ENCODE measurements at regions not wholly inside any gene's neighbourhood (a gene's known extent, or its start where the extent isn't known, plus 50 kb on each side); places are given as distances from the start of the nearest gene placed in this dataset.

GRCh38 chrY:12427361-12427760 is 273.7 kb upstream of the USP9Y start:
- no peak for TF ChIP-seq EZH2 (IDR thresholded peaks at IDR 0.05; ENCODE audit: insufficient read depth, poor library complexity, severe bottlenecking)
- TF ChIP-seq EZH2phosphoT487 (IDR thresholded peaks at IDR 0.05; ENCODE audit: insufficient read depth, low read depth): no peak

All from GM23248 (cell line).